Suprapubic skin (tissue), 3 donors: ENCODE measurements at regions not wholly inside any gene's neighbourhood (a gene's known extent, or its start where the extent isn't known, plus 50 kb on each side); places are given as distances from the start of the nearest gene placed in this dataset.
"Not testable (repeated sequence)": the region's sequence is repeated elsewhere in the genome, so short reads cannot be mapped to it uniquely, and the experiment has no call there.

Experiments
- EP300 ChIP-seq: sonication (generic); formaldehyde crosslinking; IDR thresholded peaks from one replicate; pipeline ENCODE4 v1.6.1; 2017; ENCODE audit warnings: antibody characterized with exemption
- POLR2A ChIP-seq, 2 donors: fragments of 450-650 bp; IDR thresholded peaks; one replicate each; pipeline ENCODE4 v1.6.1; 2017; ENCODE audit warnings: antibody characterized with exemption in 2 of 2, mild to moderate bottlenecking in 2 of 2, moderate library complexity in 2 of 2
- TF ChIP-seq, protein P1 (sequence below), 2 donors: fragments of 200-600 bp in 1 of 2; fragments of 450-650 bp in 1 of 2; sonication (generic) in 1 of 2; IDR thresholded peaks; one replicate each; pipeline ENCODE4 v1.5.1; 2016 to 2019; ENCODE audit warnings: antibody characterized with exemption in 2 of 2, mild to moderate bottlenecking in 1 of 2, moderate library complexity in 1 of 2

DNA sequence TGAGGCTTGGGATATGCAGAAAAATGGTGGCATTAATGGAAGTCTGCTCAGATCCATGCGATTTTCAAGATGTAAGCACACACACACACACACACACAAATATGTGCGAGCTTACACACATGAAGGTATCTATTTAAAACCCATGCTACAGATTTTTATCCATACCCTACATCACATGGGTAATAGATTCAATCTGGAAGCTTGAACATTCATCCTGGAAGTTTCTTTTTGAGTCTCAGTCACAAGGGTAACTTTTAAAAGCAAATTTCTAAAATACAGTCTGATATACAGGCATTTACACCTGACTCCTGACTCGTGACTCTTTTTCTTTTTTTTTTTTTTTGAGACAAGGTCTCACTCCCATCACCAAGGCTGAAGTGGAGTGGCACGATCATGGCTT lies 359.0 kb downstream of the ANAPC1 start:
- TF ChIP-seq, protein P1, sequence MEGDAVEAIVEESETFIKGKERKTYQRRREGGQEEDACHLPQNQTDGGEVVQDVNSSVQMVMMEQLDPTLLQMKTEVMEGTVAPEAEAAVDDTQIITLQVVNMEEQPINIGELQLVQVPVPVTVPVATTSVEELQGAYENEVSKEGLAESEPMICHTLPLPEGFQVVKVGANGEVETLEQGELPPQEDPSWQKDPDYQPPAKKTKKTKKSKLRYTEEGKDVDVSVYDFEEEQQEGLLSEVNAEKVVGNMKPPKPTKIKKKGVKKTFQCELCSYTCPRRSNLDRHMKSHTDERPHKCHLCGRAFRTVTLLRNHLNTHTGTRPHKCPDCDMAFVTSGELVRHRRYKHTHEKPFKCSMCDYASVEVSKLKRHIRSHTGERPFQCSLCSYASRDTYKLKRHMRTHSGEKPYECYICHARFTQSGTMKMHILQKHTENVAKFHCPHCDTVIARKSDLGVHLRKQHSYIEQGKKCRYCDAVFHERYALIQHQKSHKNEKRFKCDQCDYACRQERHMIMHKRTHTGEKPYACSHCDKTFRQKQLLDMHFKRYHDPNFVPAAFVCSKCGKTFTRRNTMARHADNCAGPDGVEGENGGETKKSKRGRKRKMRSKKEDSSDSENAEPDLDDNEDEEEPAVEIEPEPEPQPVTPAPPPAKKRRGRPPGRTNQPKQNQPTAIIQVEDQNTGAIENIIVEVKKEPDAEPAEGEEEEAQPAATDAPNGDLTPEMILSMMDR (IDR thresholded peaks at IDR 0.05) = not testable (repeated sequence)
- not testable (repeated sequence) for TF ChIP-seq POLR2A (IDR thresholded peaks at IDR 0.05); EP300
